ENCODE measurements at regions not wholly inside any gene's neighbourhood (a gene's known extent, or its start where the extent isn't known, plus 50 kb on each side); places are given as distances from the start of the nearest gene placed in this dataset.

GRCh38 chr3:5057272-5057671 lies 64.8 kb upstream of the ARL8B start:
- ATAC-seq (no peak), DNase-seq (no peak), FAIRE-seq (no peak)
- H3K4me3 ChIP-seq, result no peak overlapping the region
- no peak for TF ChIP-seq CTCF (IDR thresholded peaks at IDR 0.05)
- H3K27me3 ChIP-seq, result no peaks in the 10 kb centered on the region
- no peaks in the 10 kb centered on the region for H3K9me3 ChIP-seq
- H3K4me1 ChIP-seq, result no peaks in the 10 kb centered on the region
- intact Hi-C loops (cut with DNase I), result loop anchor here (5.0 to 10.0 kb wide), 3 partner anchors 342 to 352 kb away; no protein-coding TSS in a partner anchor
- no peaks in the 10 kb centered on the region for H3K36me3 ChIP-seq
- 58 to 74% methylated on average over 6 of the region's 6 CpGs for WGBS, 2 donors
- H3K27ac ChIP-seq, result no peak overlapping the region

- Histone ChIP-seq H3K27ac (no peak overlapping the region), H3K4me1 (no peaks in the 10 kb centered on the region), H3K9me3 (no peaks in the 10 kb centered on the region), H3K4me3 (no peak overlapping the region), H3K27me3 (no peaks in the 10 kb centered on the region), H3K36me3 (no peaks in the 10 kb centered on the region)
- peak in 5 of 6 donors; percentile 56 to 83 (median 68) for DNase-seq
- intact Hi-C loops (cut with DNase I), result loop anchor here (5.0 to 10.0 kb wide), 3 partner anchors 343 to 353 kb away; no protein-coding TSS in a partner anchor
- no peak for FAIRE-seq
- TF ChIP-seq CTCF (IDR thresholded peaks at IDR 0.05), result peak; percentile 56 to 63 (median 61)
- ATAC-seq, result peak; percentile 91 to 97 (median 92)
- WGBS, 2 donors, result 24 to 27% methylated on average over 7 of the region's 7 CpGs
These were observed 64.2 kb upstream of the ARL8B start for GRCh38 chr3:5057857-5058324.

GRCh38 chr3:5058471-5058951 lies 63.6 kb upstream of the ARL8B start:
- H3K9me3 ChIP-seq, result no peaks in the 10 kb centered on the region
- no peaks in the 10 kb centered on the region for H3K36me3 ChIP-seq
- intact Hi-C loops (cut with DNase I), result loop anchor here (5.0 to 10.0 kb wide), 3 partner anchors 344 to 354 kb away; no protein-coding TSS in a partner anchor
- FAIRE-seq, result no peak
- no peaks in the 10 kb centered on the region for H3K4me1 ChIP-seq
- H3K4me3 ChIP-seq, result no peak overlapping the region
- no peak overlapping the region for H3K27ac ChIP-seq
- DNase-seq, result no peak
- no peaks in the 10 kb centered on the region for H3K27me3 ChIP-seq
- peak; percentile 9 to 34 (median 22) for ATAC-seq
- TF ChIP-seq CTCF (IDR thresholded peaks at IDR 0.05), result no peak

- TF ChIP-seq CTCF (IDR thresholded peaks at IDR 0.05), result no peak
- FAIRE-seq (no peak), ATAC-seq (no peak), DNase-seq (no peak)
- Histone ChIP-seq H3K4me1 (no peaks in the 10 kb centered on the region), H3K27ac (no peak overlapping the region), H3K36me3 (no peaks in the 10 kb centered on the region), H3K27me3 (no peaks in the 10 kb centered on the region), H3K4me3 (no peak overlapping the region), H3K9me3 (no peaks in the 10 kb centered on the region)
- WGBS, 2 donors, result 73 to 79% methylated on average over 7 of the region's 7 CpGs
- intact Hi-C loops (cut with DNase I), result loop anchor here (5.0 to 10.0 kb wide), 3 partner anchors 345 to 355 kb away; no protein-coding TSS in a partner anchor
These were observed 62.3 kb upstream of the ARL8B start for GRCh38 chr3:5059782-5060181.

GRCh38 chr3:5061218-5061569 lies 60.9 kb upstream of the ARL8B start:
- 58 to 93% methylated on average over 3 of the region's 3 CpGs for WGBS, 2 donors
- intact Hi-C loops (cut with DNase I), result no loop called here
- TF ChIP-seq CTCF (IDR thresholded peaks at IDR 0.05), result no peak
- DNase-seq (no peak), ATAC-seq (no peak), FAIRE-seq (no peak)
- H3K4me1 ChIP-seq, result no peaks in the 10 kb centered on the region
- no peaks in the 10 kb centered on the region for H3K9me3 ChIP-seq
- no peak overlapping the region for H3K27ac ChIP-seq
- no peaks in the 10 kb centered on the region for H3K27me3 ChIP-seq
- H3K4me3 ChIP-seq, result no peak overlapping the region
- no peaks in the 10 kb centered on the region for H3K36me3 ChIP-seq

Data from pancreas (tissue), 10 donors.